ENCODE measurements at regions not wholly inside any gene's neighbourhood (a gene's known extent, or its start where the extent isn't known, plus 50 kb on each side); places are given as distances from the start of the nearest gene placed in this dataset.

- TF ChIP-seq CTCF (IDR thresholded peaks at IDR 0.05; ENCODE audit: low read depth, low read length) (no peak), MAX (IDR thresholded peaks at IDR 0.05; ENCODE audit: low read depth, low read length) (no peak), POLR2A (IDR thresholded peaks at IDR 0.05; ENCODE audit: extremely low read depth, insufficient read length) (no peak)
Observed at GRCh38 chr2:186984966-186985365, 136.0 kb upstream of the ZSWIM2 start.

Measured in NB4 (cell line).